Mesenchymal stem cell (in vitro differentiated cells and primary cell): ENCODE measurements at regions not wholly inside any gene's neighbourhood (a gene's known extent, or its start where the extent isn't known, plus 50 kb on each side); places are given as distances from the start of the nearest gene placed in this dataset.

Experiments used
- DNase-seq: peaks from one replicate; pipeline ENCODE4 v3.0.0-alpha.2; 2013
- H2AFZ ChIP-seq: one replicate; pipeline ENCODE4 v1.6.1; 2013; ENCODE audit warnings: low read depth, mild to moderate bottlenecking, control low read depth, inconsistent platforms, low read length, moderate library complexity
- H2AK5ac ChIP-seq: 2 replicates; pipeline ENCODE4 v1.6.1; 2013; ENCODE audit warnings: low read length, moderate library complexity, mild to moderate bottlenecking, inconsistent platforms; ENCODE audit not compliant: severe bottlenecking
- H2BK120ac ChIP-seq: one replicate; pipeline ENCODE4 v1.6.1; 2013; ENCODE audit warnings: low read depth, mild to moderate bottlenecking, inconsistent platforms, low read length, moderate library complexity
- H2BK12ac ChIP-seq, 2 experiments: one replicate each; pipeline ENCODE4 v1.6.1; 2013; ENCODE audit warnings: inconsistent platforms in 2 of 2, low read length in 2 of 2, mild to moderate bottlenecking in 2 of 2, moderate library complexity in 2 of 2, control low read depth in 1 of 2
- H2BK15ac ChIP-seq: one replicate; pipeline ENCODE4 v1.6.1; 2013; ENCODE audit warnings: mild to moderate bottlenecking, low read depth, inconsistent platforms; ENCODE audit not compliant: poor library complexity, severe bottlenecking
- H2BK5ac ChIP-seq: 2 replicates; pipeline ENCODE4 v1.6.1; 2013; ENCODE audit warnings: low read depth, mild to moderate bottlenecking, low read length, control low read depth, inconsistent platforms; ENCODE audit not compliant: poor library complexity, severe bottlenecking
- H3K14ac ChIP-seq, 2 experiments: one replicate each; pipeline ENCODE4 v1.6.1; 2013; ENCODE audit warnings: inconsistent platforms in 2 of 2, low read length in 2 of 2, control low read depth in 1 of 2, mild to moderate bottlenecking in 1 of 2, moderate library complexity in 1 of 2
- H3K18ac ChIP-seq, 2 experiments: one replicate each; pipeline ENCODE4 v1.6.1; 2013; ENCODE audit warnings: inconsistent platforms in 2 of 2, low read length in 2 of 2, control low read depth in 1 of 2, low read depth in 1 of 2, mild to moderate bottlenecking in 1 of 2
- H3K23ac ChIP-seq, 2 experiments: one replicate each; pipeline ENCODE4 v1.6.1; 2013; ENCODE audit warnings: inconsistent platforms in 2 of 2, low read length in 2 of 2, mild to moderate bottlenecking in 2 of 2, moderate library complexity in 2 of 2, control low read depth in 1 of 2
- H3K27ac ChIP-seq: 2 replicates; pipeline ENCODE4 v1.5.1; 2013; ENCODE audit warnings: mild to moderate bottlenecking, moderate library complexity, low read length, control low read depth, inconsistent platforms; ENCODE audit not compliant: poor library complexity, severe bottlenecking
- H3K27me3 ChIP-seq, 2 experiments: 2 replicates each; pipeline versions ENCODE4 v1.6.1 to v1.7.0; 2013; ENCODE audit warnings: low read length in 2 of 2, mild to moderate bottlenecking in 2 of 2, moderate library complexity in 2 of 2, control low read depth in 1 of 2, inconsistent platforms in 1 of 2; ENCODE audit not compliant: control insufficient read depth in 1 of 2, insufficient read depth in 1 of 2
- H3K36me3 ChIP-seq, 2 experiments: 2 replicates each; pipeline versions ENCODE4 v1.6.1 to v1.7.0; 2013; ENCODE audit warnings: low read length in 2 of 2, control low read depth in 1 of 2, inconsistent platforms in 1 of 2, low read depth in 1 of 2, mild to moderate bottlenecking in 1 of 2; ENCODE audit not compliant: insufficient read depth in 2 of 2, control insufficient read depth in 1 of 2
- H3K4ac ChIP-seq, 2 experiments: one replicate each; pipeline ENCODE4 v1.6.1; 2013; ENCODE audit warnings: inconsistent platforms in 2 of 2, low read length in 2 of 2, mild to moderate bottlenecking in 2 of 2, moderate library complexity in 2 of 2, control low read depth in 1 of 2, low read depth in 1 of 2
- H3K4me1 ChIP-seq: 2 replicates; pipeline ENCODE4 v1.6.1; 2013; ENCODE audit warnings: low read depth, low read length, control low read depth; ENCODE audit not compliant: control insufficient read depth, insufficient read depth
- H3K4me2 ChIP-seq: 2 replicates; pipeline ENCODE4 v1.6.1; 2013; ENCODE audit warnings: low read length, mild to moderate bottlenecking, inconsistent platforms; ENCODE audit not compliant: poor library complexity, severe bottlenecking
- H3K4me3 ChIP-seq, 2 experiments: 2 replicates each; pipeline versions ENCODE4 v1.5.1 to v1.7.0; 2013; ENCODE audit warnings: low read length in 2 of 2, mild to moderate bottlenecking in 2 of 2, control low read depth in 1 of 2, low read depth in 1 of 2; ENCODE audit not compliant: insufficient read depth in 1 of 2
- H3K79me1 ChIP-seq: replicated peaks from 2 replicates; pipeline ENCODE4 v1.6.1; 2013; ENCODE audit warnings: mild to moderate bottlenecking, control low read depth, low read length, inconsistent platforms; ENCODE audit not compliant: poor library complexity, severe bottlenecking
- H3K9ac ChIP-seq: 2 replicates; pipeline ENCODE4 v1.7.0; 2013; ENCODE audit warnings: mild to moderate bottlenecking, low read length, moderate library complexity
- H3K9me3 ChIP-seq: 2 replicates; pipeline ENCODE4 v1.7.0; 2013; ENCODE audit warnings: mild to moderate bottlenecking, low read length; ENCODE audit not compliant: control insufficient read depth
- H4K8ac ChIP-seq: one replicate; pipeline ENCODE4 v1.6.1; 2013; ENCODE audit warnings: inconsistent platforms, mild to moderate bottlenecking, low read length, moderate library complexity
- H4K91ac ChIP-seq: one replicate; pipeline ENCODE4 v1.6.1; 2013; ENCODE audit warnings: mild to moderate bottlenecking, low read length, inconsistent platforms
- WGBS: methylation state at CpG from one replicate; pipeline ENCODE4 v1.1.7; 2013; ENCODE audit warnings: mixed read lengths; 5-methylcytosine and 5-hydroxymethylcytosine counted together

GRCh38 chr12:89924191-89924590, 215.6 kb upstream of the ATP2B1 start:
- no peak overlapping the region for H2BK12ac ChIP-seq
- H2AFZ ChIP-seq = no peak overlapping the region
- H3K18ac ChIP-seq = no peak overlapping the region
- no peak overlapping the region for H3K4me3 ChIP-seq
- no peak overlapping the region for H3K14ac ChIP-seq
- no peak overlapping the region for H3K4ac ChIP-seq
- no peak overlapping the region for H4K8ac ChIP-seq
- no peak overlapping the region for H2BK120ac ChIP-seq
- H2BK15ac ChIP-seq = no peak overlapping the region
- no peaks in the 10 kb centered on the region for H3K9me3 ChIP-seq
- H3K79me1 ChIP-seq = no peaks in the 10 kb centered on the region
- no peak overlapping the region for H2BK5ac ChIP-seq
- no peaks in the 10 kb centered on the region for H3K4me1 ChIP-seq
- H3K36me3 ChIP-seq = no peaks in the 10 kb centered on the region
- H3K27me3 ChIP-seq = no peaks in the 10 kb centered on the region
- DNase-seq = no peak
- no CpG with 5 or more reads among the region's 2 CpGs for WGBS
- no peak overlapping the region for H3K23ac ChIP-seq
- H3K9ac ChIP-seq = no peak overlapping the region
- no peak overlapping the region for H3K27ac ChIP-seq
- no peak overlapping the region for H2AK5ac ChIP-seq
- H4K91ac ChIP-seq = no peak overlapping the region
- no peak overlapping the region for H3K4me2 ChIP-seq

- no peak overlapping the region for H3K4me2 ChIP-seq
- no peak overlapping the region for H3K23ac ChIP-seq
- no peaks in the 10 kb centered on the region for H3K36me3 ChIP-seq
- no peaks in the 10 kb centered on the region for H3K4me1 ChIP-seq
- no peaks in the 10 kb centered on the region for H3K27me3 ChIP-seq
- DNase-seq = no peak
- H2BK15ac ChIP-seq = no peak overlapping the region
- no peak overlapping the region for H2AK5ac ChIP-seq
- no peak overlapping the region for H3K14ac ChIP-seq
- no peak overlapping the region for H3K4ac ChIP-seq
- no peak overlapping the region for H3K9ac ChIP-seq
- no peak overlapping the region for H2BK12ac ChIP-seq
- no peak overlapping the region for H3K27ac ChIP-seq
- H4K91ac ChIP-seq = no peak overlapping the region
- H3K79me1 ChIP-seq = no peaks in the 10 kb centered on the region
- no peak overlapping the region for H2BK5ac ChIP-seq
- H3K18ac ChIP-seq = no peak overlapping the region
- no peak overlapping the region for H2AFZ ChIP-seq
- no peaks in the 10 kb centered on the region for H3K9me3 ChIP-seq
- no peak overlapping the region for H2BK120ac ChIP-seq
- H3K4me3 ChIP-seq = no peak overlapping the region
- H4K8ac ChIP-seq = no peak overlapping the region
Observed at GRCh38 chr12:89923091-89923490, 214.5 kb upstream of the ATP2B1 start.

DNA sequence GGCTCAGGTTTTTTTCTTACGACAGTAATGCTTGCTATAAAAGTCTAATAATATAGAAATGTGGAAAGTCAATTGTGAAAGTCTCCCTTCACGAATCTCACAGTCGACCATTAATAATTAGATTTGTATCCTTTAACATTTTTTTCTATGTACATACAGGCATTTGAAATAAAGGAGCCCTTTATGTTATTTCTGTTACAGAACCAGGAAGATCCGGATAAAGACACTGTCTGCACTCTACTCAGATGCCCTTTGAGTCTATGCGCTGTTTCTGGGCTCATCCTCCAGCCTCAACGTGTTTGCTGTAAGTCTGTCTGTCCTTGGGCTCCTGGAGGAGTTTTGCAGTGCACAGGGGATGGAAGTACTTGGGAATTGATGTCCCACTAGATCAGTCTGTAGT, 212.2 kb upstream of the ATP2B1 start:
- H3K4me3 ChIP-seq = no peak overlapping the region
- 81% methylated on average over 3 of the region's 6 CpGs for WGBS
- H2BK15ac ChIP-seq = no peak overlapping the region

DNA sequence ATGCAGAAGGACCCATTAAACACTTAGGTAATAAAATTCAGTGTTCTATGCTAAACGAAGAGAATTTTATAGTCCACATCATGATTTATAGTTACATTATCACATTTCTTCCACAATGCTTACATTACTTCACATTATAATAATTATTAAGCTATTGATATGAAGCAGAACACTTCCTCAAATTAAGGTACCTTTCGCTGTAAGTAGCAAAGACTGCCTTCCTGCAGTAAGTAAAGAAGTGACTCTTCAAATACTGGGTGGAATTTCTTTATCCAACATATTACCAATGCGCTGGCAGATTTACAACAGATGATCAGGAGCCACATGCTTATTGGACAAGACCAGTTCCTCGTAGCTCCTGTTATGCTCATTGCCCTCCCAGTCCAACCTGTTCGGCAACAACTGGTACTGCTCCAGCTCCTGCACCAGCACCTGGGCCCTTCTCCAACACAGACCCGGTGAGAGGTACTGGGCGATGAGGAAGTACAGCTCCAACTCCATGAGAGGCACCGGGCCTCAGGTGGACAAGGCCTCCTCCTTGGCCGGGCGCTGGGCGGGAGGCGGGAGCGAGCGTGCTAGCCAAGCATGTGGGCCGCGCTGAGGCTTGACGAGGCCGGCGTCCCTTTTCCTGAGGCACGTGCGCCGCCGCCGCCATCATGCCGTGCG, 210.7 kb upstream of the ATP2B1 start:
- Histone ChIP-seq H3K9me3 (no peaks in the 10 kb centered on the region), H4K91ac (no peak overlapping the region), H2BK5ac (no peak overlapping the region), H3K36me3 (no peaks in the 10 kb centered on the region), H3K4me2 (no peak overlapping the region), H2BK120ac (no peak overlapping the region), H2AK5ac (no peak overlapping the region), H3K9ac (no peak overlapping the region), H2BK15ac (no peak overlapping the region), H3K14ac (peak overlapping the region in 1 of 2 experiments; percentile 2), H3K23ac (no peak overlapping the region), H4K8ac (no peak overlapping the region), H3K18ac (peak overlapping the region in 1 of 2 experiments; percentile 80), H3K27ac (no peak overlapping the region), H2BK12ac (no peak overlapping the region), H3K79me1 (no peaks in the 10 kb centered on the region), H3K4me1 (no peaks in the 10 kb centered on the region), H3K27me3 (no peaks in the 10 kb centered on the region), H3K4ac (no peak overlapping the region), H3K4me3 (no peak overlapping the region), H2AFZ (no peak overlapping the region)
- over 99% methylated on average over 18 of the region's 26 CpGs for WGBS
- DNase-seq = no peak

More for the DNA sequence above, 212.2 kb upstream of the ATP2B1 start:
- H3K4me1 ChIP-seq = no peaks in the 10 kb centered on the region
- no peak overlapping the region for H3K14ac ChIP-seq
- no peak overlapping the region for H3K23ac ChIP-seq
- DNase-seq = no peak
- no peaks in the 10 kb centered on the region for H3K27me3 ChIP-seq
- no peak overlapping the region for H3K9ac ChIP-seq
- H2BK12ac ChIP-seq = no peak overlapping the region
- H2BK5ac ChIP-seq = no peak overlapping the region
- H3K4ac ChIP-seq = no peak overlapping the region
- H4K91ac ChIP-seq = no peak overlapping the region
- no peaks in the 10 kb centered on the region for H3K36me3 ChIP-seq
- H3K4me2 ChIP-seq = no peak overlapping the region
- no peak overlapping the region for H2BK120ac ChIP-seq
- no peak overlapping the region for H2AFZ ChIP-seq
- H3K9me3 ChIP-seq = no peaks in the 10 kb centered on the region
- no peak overlapping the region for H4K8ac ChIP-seq
- no peak overlapping the region for H2AK5ac ChIP-seq
- no peak overlapping the region for H3K18ac ChIP-seq
- H3K79me1 ChIP-seq = no peaks in the 10 kb centered on the region
- no peak overlapping the region for H3K27ac ChIP-seq
